H1 (cell line): ENCODE measurements at regions not wholly inside any gene's neighbourhood (a gene's known extent, or its start where the extent isn't known, plus 50 kb on each side); places are given as distances from the start of the nearest gene placed in this dataset.

Experiments used
- CTCF ChIA-PET: fragments of 300-600 bp; sonication (Branson Sonifier 250); formaldehyde crosslinking; loops from one replicate; lab custom pipeline; 2021; ENCODE audit not compliant: partially characterized antibody; lab: Charles Lee
- POLR2A ChIA-PET: fragments of 300-600 bp; sonication (Branson Sonifier 250); formaldehyde crosslinking; loops from one replicate; lab custom pipeline; 2021; ENCODE audit warnings: inconsistent platforms; ENCODE audit not compliant: partially characterized antibody; lab: Charles Lee
- DNase-seq, 2 experiments: peaks; one replicate each; pipeline versions ENCODE4 v3.0.0 to v3.0.0-alpha.2; 2010 to 2022; ENCODE audit warnings: low spot score in 2 of 2, low read depth in 1 of 2, mixed read lengths in 1 of 2
- FAIRE-seq: peaks from 2 replicates; lab custom pipeline; 2011; peaks lifted over from hg19 to GRCh38; lab: Jason Lieb, UNC
- H2AFZ ChIP-seq: 2 replicates; pipeline ENCODE4 v1.8.1; 2012; ENCODE audit warnings: low read length, inconsistent platforms
- H2AK5ac ChIP-seq: 2 replicates; pipeline ENCODE4 v1.6.1; 2013; ENCODE audit warnings: low read depth, low read length
- H2BK120ac ChIP-seq: replicated peaks from 2 replicates; pipeline ENCODE3; 2013; ENCODE audit warnings: low read depth, low read length, inconsistent platforms
- H2BK12ac ChIP-seq: 2 replicates; pipeline ENCODE4 v1.6.1; 2013; ENCODE audit warnings: low read depth, low read length
- H2BK15ac ChIP-seq: 2 replicates; pipeline ENCODE4 v1.6.1; 2013; ENCODE audit warnings: low read length
- H2BK20ac ChIP-seq: 2 replicates; pipeline ENCODE4 v1.6.1; 2013; ENCODE audit warnings: low read length
- H2BK5ac ChIP-seq: 2 replicates; pipeline ENCODE4 v1.6.1; 2013; ENCODE audit warnings: low read depth, low read length
- H3K14ac ChIP-seq: 2 replicates; pipeline ENCODE4 v1.6.1; 2013; ENCODE audit warnings: inconsistent platforms; ENCODE audit not compliant: insufficient read length
- H3K18ac ChIP-seq: 2 replicates; pipeline ENCODE4 v1.6.1; 2013; ENCODE audit warnings: low read length; ENCODE audit errors: extremely low read depth
- H3K23ac ChIP-seq: 2 replicates; pipeline ENCODE4 v1.6.1; 2013; ENCODE audit warnings: inconsistent platforms; ENCODE audit not compliant: insufficient read length
- H3K23me2 ChIP-seq: 2 replicates; pipeline ENCODE4 v1.6.1; 2013; ENCODE audit warnings: low read depth, low read length
- H3K27ac ChIP-seq: 2 replicates; pipeline ENCODE4 v1.6.1; 2011; ENCODE audit warnings: low read depth, low read length, inconsistent platforms
- H3K27me3 ChIP-seq, 4 experiments: replicated peaks in 1 of 4; 1 replicate in 1 of 4; 2 replicates in 3 of 4; pipeline versions ENCODE4 v1.6.1 to v1.8.1; 2011 to 2013; ENCODE audit warnings: low read length in 3 of 4, mild to moderate bottlenecking in 3 of 4, inconsistent platforms in 2 of 4, mixed read lengths in 2 of 4, moderate library complexity in 1 of 4; ENCODE audit not compliant: control insufficient read depth in 3 of 4, insufficient read depth in 3 of 4; ENCODE audit errors: extremely low read depth in 1 of 4
- H3K36me3 ChIP-seq, 4 experiments: 2 replicates each; pipeline versions ENCODE4 v1.6.1 to v1.8.1; 2011 to 2013; ENCODE audit warnings: mild to moderate bottlenecking in 4 of 4, low read length in 3 of 4, moderate library complexity in 2 of 4, control low read depth in 1 of 4, inconsistent platforms in 1 of 4; ENCODE audit not compliant: insufficient read depth in 4 of 4, control insufficient read depth in 2 of 4
- H3K4ac ChIP-seq: replicated peaks from 2 replicates; pipeline ENCODE3; 2013; ENCODE audit warnings: low read length, low read depth, mixed read lengths, inconsistent platforms; ENCODE audit not compliant: insufficient read length
- H3K4me1 ChIP-seq, 4 experiments: replicated peaks in 1 of 4; 1 replicate in 1 of 4; 2 replicates in 3 of 4; pipeline versions ENCODE4 v1.6.1 to v1.8.1; 2011 to 2013; ENCODE audit warnings: low read length in 3 of 4, inconsistent platforms in 2 of 4, mixed read lengths in 1 of 4; ENCODE audit not compliant: insufficient read depth in 4 of 4, control insufficient read depth in 3 of 4
- H3K4me2 ChIP-seq, 2 experiments: 2 replicates each; pipeline versions ENCODE4 v1.6.1 to v1.8.1; 2011 to 2013; ENCODE audit warnings: low read depth in 2 of 2, low read length in 2 of 2, control low read depth in 1 of 2, inconsistent platforms in 1 of 2, mild to moderate bottlenecking in 1 of 2; ENCODE audit not compliant: insufficient read depth in 1 of 2
- H3K4me3 ChIP-seq, 4 experiments: fragments of 200-600, 300-600 bp in 1 of 4; sonication (generic), shearing (Covaris generic), sonication (Bioruptor Twin) in 1 of 4; 2 replicates each; pipeline versions ENCODE4 v1.5.1 to v1.8.1; 2011 to 2016; ENCODE audit warnings: low read length in 4 of 4, low read depth in 3 of 4, control low read depth in 2 of 4, inconsistent platforms in 2 of 4, mild to moderate bottlenecking in 2 of 4, mixed read lengths in 1 of 4, moderate library complexity in 1 of 4; ENCODE audit not compliant: insufficient read depth in 2 of 4; ENCODE audit errors: extremely low read depth in 1 of 4
- H3K56ac ChIP-seq: replicated peaks from 2 replicates; pipeline ENCODE3; 2013; ENCODE audit warnings: low read depth, mild to moderate bottlenecking, mixed read lengths, low read length, inconsistent platforms; ENCODE audit not compliant: insufficient read length
- H3K79me1 ChIP-seq: 2 replicates; pipeline ENCODE4 v1.6.1; 2013; ENCODE audit warnings: low read depth, low read length, control low read depth
- H3K79me2 ChIP-seq, 2 experiments: 2 replicates each; pipeline versions ENCODE4 v1.6.1 to v1.8.1; 2012 to 2013; ENCODE audit warnings: low read length in 2 of 2, mild to moderate bottlenecking in 2 of 2, inconsistent platforms in 1 of 2; ENCODE audit not compliant: insufficient read depth in 2 of 2, control insufficient read depth in 1 of 2
- H3K9ac ChIP-seq, 4 experiments: replicated peaks in 1 of 4; 1 replicate in 1 of 4; 2 replicates in 3 of 4; pipeline versions ENCODE4 v1.6.1 to v1.8.1; 2011 to 2013; ENCODE audit warnings: low read depth in 3 of 4, low read length in 3 of 4, control low read depth in 2 of 4, mild to moderate bottlenecking in 2 of 4, moderate library complexity in 2 of 4, inconsistent platforms in 1 of 4; ENCODE audit errors: extremely low read depth in 1 of 4
- H3K9me3 ChIP-seq, 2 experiments: 2 replicates each; pipeline versions ENCODE4 v1.6.1 to v1.8.1; 2012 to 2013; ENCODE audit warnings: mild to moderate bottlenecking in 2 of 2, moderate library complexity in 2 of 2, control low read depth in 1 of 2, inconsistent platforms in 1 of 2, low read depth in 1 of 2, low read length in 1 of 2, mixed read lengths in 1 of 2; ENCODE audit not compliant: insufficient read depth in 2 of 2
- H4K20me1 ChIP-seq, 2 experiments: replicated peaks in 1 of 2; 2 replicates each; pipeline versions ENCODE3 to v1.8.1; 2011 to 2013; ENCODE audit warnings: inconsistent platforms in 2 of 2, low read length in 2 of 2, mild to moderate bottlenecking in 1 of 2; ENCODE audit not compliant: insufficient read depth in 2 of 2, control insufficient read depth in 1 of 2
- H4K5ac ChIP-seq: 2 replicates; pipeline ENCODE4 v1.6.1; 2013; ENCODE audit warnings: low read length, low read depth, mixed read lengths, inconsistent platforms; ENCODE audit not compliant: insufficient read length
- H4K8ac ChIP-seq: 2 replicates; pipeline ENCODE4 v1.8.0; 2013; ENCODE audit warnings: mild to moderate bottlenecking, moderate library complexity, low read length, inconsistent platforms; ENCODE audit not compliant: insufficient read depth; ENCODE audit errors: extremely low read depth
- H4K91ac ChIP-seq: replicated peaks from 2 replicates; pipeline ENCODE3; 2013; ENCODE audit warnings: low read length, mixed read lengths, inconsistent platforms; ENCODE audit not compliant: insufficient read length
- CREB1 ChIP-seq: IDR thresholded peaks from 2 replicates; pipeline ENCODE4 v1.6.1; 2012; ENCODE audit warnings: inconsistent platforms
- SIN3A ChIP-seq, 2 experiments: IDR thresholded peaks in 1 of 2; conservative IDR thresholded peaks in 1 of 2; 2 replicates each; pipeline ENCODE4 v1.6.1; 2011 to 2012; ENCODE audit warnings: low read length in 2 of 2, improper control_type of control experiment in 1 of 2, low read depth in 1 of 2, mild to moderate bottlenecking in 1 of 2
- TEAD4 ChIP-seq: IDR thresholded peaks from 2 replicates; pipeline ENCODE4 v1.6.1; 2012; ENCODE audit warnings: low read depth, low read length, inconsistent platforms, mixed read lengths
- WGBS, 2 experiments: shearing (Covaris generic) in 1 of 2; methylation state at CpG; one replicate each; pipeline versions ENCODE4 v1.1.6 to v1.1.7; 2013 to 2015; ENCODE audit warnings: low lambda C conversion rate in 2 of 2, mixed read lengths in 2 of 2, inconsistent platforms in 1 of 2, low coverage in 1 of 2, missing lambda C conversion rate in 1 of 2; ENCODE audit not compliant: insufficient replicate concordance in 2 of 2, insufficient coverage in 1 of 2, insufficient read length in 1 of 2; ENCODE audit errors: extremely low coverage in 1 of 2, missing lambda C conversion rate in 1 of 2; 5-methylcytosine and 5-hydroxymethylcytosine counted together

GRCh38 chr21:15170614-15171013 lies 105.8 kb upstream of the NRIP1 start:
- Histone ChIP-seq H4K91ac (no peak overlapping the region), H2AFZ (no peak overlapping the region), H2BK20ac (no peak overlapping the region), H3K23ac (no peak overlapping the region), H3K4me3 (no peak overlapping the region), H3K79me2 (no peaks in the 10 kb centered on the region), H3K27ac (no peak overlapping the region), H2BK5ac (no peak overlapping the region), H2BK120ac (no peak overlapping the region), H3K4ac (no peak overlapping the region), H2BK12ac (no peak overlapping the region), H2BK15ac (no peak overlapping the region), H4K20me1 (no peaks in the 10 kb centered on the region), H3K79me1 (no peaks in the 10 kb centered on the region), H3K9me3 (no peaks in the 10 kb centered on the region), H3K36me3 (no peaks in the 10 kb centered on the region), H3K27me3 (no peaks in the 10 kb centered on the region), H3K4me1 (no peaks in the 10 kb centered on the region), H2AK5ac (no peak overlapping the region), H3K14ac (no peak overlapping the region), H4K8ac (no peak overlapping the region), H3K56ac (no peak overlapping the region), H3K23me2 (no peaks in the 10 kb centered on the region), H4K5ac (no peak overlapping the region), H3K9ac (no peak overlapping the region), H3K18ac (no peak overlapping the region), H3K4me2 (no peak overlapping the region)
- FAIRE-seq = no peak
- ChIA-PET CTCF (interaction anchor here (0.6 kb wide), 1 partner anchor 469 kb away, joined by 3 read pairs; no protein-coding TSS in a partner anchor), POLR2A (no interaction called here)
- no peak for DNase-seq
- TF ChIP-seq CREB1 = no peak
- no peak for TF ChIP-seq TEAD4
- TF ChIP-seq SIN3A (conservative IDR thresholded peaks at IDR 0.05 in 1 of 2, IDR thresholded peaks at IDR 0.05 in 1 of 2; ENCODE audit: low read depth in 1 of 2, low read length in 2 of 2) = no peak
- 41% methylated on average over 2 of the region's 2 CpGs; no CpG with 5 or more reads in 1 of the 2 experiments for WGBS, 2 experiments
